HG03060 (cell line): ENCODE measurements at regions not wholly inside any gene's neighbourhood (a gene's known extent, or its start where the extent isn't known, plus 50 kb on each side); places are given as distances from the start of the nearest gene placed in this dataset.
"Not testable (repeated sequence)": the region's sequence is repeated elsewhere in the genome, so short reads cannot be mapped to it uniquely, and the experiment has no call there.

ENCODE experiments used
- ATAC-seq: cut with Tn5 transposase; IDR thresholded peaks from one replicate; pipeline ENCODE4 v1.9.1; 2021; ENCODE audit warnings: low read depth, moderate number of reproducible peaks; ENCODE audit not compliant: unreplicated experiment

GRCh38 chr6:4243237-4243636 lies 107.9 kb upstream of the ECI2 start:
- no peak for ATAC-seq

- no peak for ATAC-seq
Observed at GRCh38 chr6:4242601-4243000, 107.2 kb upstream of the ECI2 start.

GRCh38 chr6:4240148-4240547 lies 104.8 kb upstream of the ECI2 start:
- ATAC-seq = no peak

GRCh38 chr6:4225161-4225872 lies 89.9 kb upstream of the ECI2 start:
- no peak for ATAC-seq

GRCh38 chr6:4224067-4224978 lies 88.9 kb upstream of the ECI2 start:
- no peak for ATAC-seq

GRCh38 chr6:4220558-4220957 lies 85.2 kb upstream of the ECI2 start:
- ATAC-seq = no peak

- not testable (repeated sequence) for ATAC-seq
Observed at GRCh38 chr6:4218619-4219317, 83.4 kb upstream of the ECI2 start.

- ATAC-seq = no peak
Observed at GRCh38 chr6:4212588-4212987, 77.2 kb upstream of the ECI2 start.

GRCh38 chr6:4210629-4211419 lies 75.4 kb upstream of the ECI2 start:
- no peak for ATAC-seq

- ATAC-seq = no peak
Observed at GRCh38 chr6:4209196-4209595, 73.8 kb upstream of the ECI2 start.

GRCh38 chr6:4208158-4208557 lies 72.8 kb upstream of the ECI2 start:
- ATAC-seq = no peak

GRCh38 chr6:4203642-4204417 lies 68.5 kb upstream of the ECI2 start:
- not testable (repeated sequence) for ATAC-seq

- ATAC-seq = no peak
Observed at GRCh38 chr6:4192627-4193026, 57.3 kb upstream of the ECI2 start.

- ATAC-seq = no peak
Observed at GRCh38 chr6:4192173-4192572, 56.8 kb upstream of the ECI2 start.

GRCh38 chr6:4191271-4191721 lies 55.9 kb upstream of the ECI2 start:
- no peak for ATAC-seq

- no peak for ATAC-seq
Observed at GRCh38 chr6:4189249-4189648, 53.9 kb upstream of the ECI2 start.

- no peak for ATAC-seq
Observed at GRCh38 chr6:4188801-4189200, 53.4 kb upstream of the ECI2 start.

GRCh38 chr6:4187480-4187879 lies 52.1 kb upstream of the ECI2 start:
- no peak for ATAC-seq

- ATAC-seq = no peak
Observed at GRCh38 chr6:4186385-4186784, 51.0 kb upstream of the ECI2 start.

GRCh38 chr6:4185846-4186245 lies 50.5 kb upstream of the ECI2 start:
- no peak for ATAC-seq
